ENCODE measurements at regions not wholly inside any gene's neighbourhood (a gene's known extent, or its start where the extent isn't known, plus 50 kb on each side); places are given as distances from the start of the nearest gene placed in this dataset.

DNA sequence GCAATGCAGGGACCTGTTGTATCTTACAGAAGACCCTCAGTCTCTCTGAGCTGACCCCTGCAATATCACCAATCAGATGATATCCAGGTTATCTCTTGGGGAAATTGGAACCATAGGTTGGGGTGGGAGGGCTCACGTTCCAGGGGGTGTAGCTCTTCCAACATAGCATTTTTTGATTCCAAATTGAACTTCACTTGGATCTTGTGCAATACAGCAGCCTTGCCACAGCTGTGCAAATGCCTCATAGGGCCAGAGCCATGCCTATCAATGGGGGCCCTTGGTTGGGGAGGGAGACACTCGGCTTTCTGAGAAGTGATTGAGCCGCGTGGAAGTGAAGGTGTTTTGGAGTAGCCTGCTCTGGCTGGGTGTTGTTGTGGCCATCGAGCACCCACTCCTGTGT is 117.2 kb upstream of the PITX1 start:
- Histone ChIP-seq H3K9me3 (no peaks in the 10 kb centered on the region), H3K27ac (no peak overlapping the region), H3K36me3 (ENCODE audit: low read depth, missing control alignments) (no peaks in the 10 kb centered on the region), H3K27me3 (no peaks in the 10 kb centered on the region), H3K4me1 (no peaks in the 10 kb centered on the region), H3K4me3 (no peak overlapping the region)
- 87 to 91% methylated on average over 5 of the region's 5 CpGs for WGBS, 2 donors
- intact Hi-C loops (cut with DNase I; ENCODE audit: low total_unique reads), result no loop called here
- no peak for DNase-seq
- TF ChIP-seq, protein P1, sequence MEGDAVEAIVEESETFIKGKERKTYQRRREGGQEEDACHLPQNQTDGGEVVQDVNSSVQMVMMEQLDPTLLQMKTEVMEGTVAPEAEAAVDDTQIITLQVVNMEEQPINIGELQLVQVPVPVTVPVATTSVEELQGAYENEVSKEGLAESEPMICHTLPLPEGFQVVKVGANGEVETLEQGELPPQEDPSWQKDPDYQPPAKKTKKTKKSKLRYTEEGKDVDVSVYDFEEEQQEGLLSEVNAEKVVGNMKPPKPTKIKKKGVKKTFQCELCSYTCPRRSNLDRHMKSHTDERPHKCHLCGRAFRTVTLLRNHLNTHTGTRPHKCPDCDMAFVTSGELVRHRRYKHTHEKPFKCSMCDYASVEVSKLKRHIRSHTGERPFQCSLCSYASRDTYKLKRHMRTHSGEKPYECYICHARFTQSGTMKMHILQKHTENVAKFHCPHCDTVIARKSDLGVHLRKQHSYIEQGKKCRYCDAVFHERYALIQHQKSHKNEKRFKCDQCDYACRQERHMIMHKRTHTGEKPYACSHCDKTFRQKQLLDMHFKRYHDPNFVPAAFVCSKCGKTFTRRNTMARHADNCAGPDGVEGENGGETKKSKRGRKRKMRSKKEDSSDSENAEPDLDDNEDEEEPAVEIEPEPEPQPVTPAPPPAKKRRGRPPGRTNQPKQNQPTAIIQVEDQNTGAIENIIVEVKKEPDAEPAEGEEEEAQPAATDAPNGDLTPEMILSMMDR (IDR thresholded peaks at IDR 0.05), result no peak
- no peak for TF ChIP-seq POLR2A (IDR thresholded peaks at IDR 0.05)

DNA sequence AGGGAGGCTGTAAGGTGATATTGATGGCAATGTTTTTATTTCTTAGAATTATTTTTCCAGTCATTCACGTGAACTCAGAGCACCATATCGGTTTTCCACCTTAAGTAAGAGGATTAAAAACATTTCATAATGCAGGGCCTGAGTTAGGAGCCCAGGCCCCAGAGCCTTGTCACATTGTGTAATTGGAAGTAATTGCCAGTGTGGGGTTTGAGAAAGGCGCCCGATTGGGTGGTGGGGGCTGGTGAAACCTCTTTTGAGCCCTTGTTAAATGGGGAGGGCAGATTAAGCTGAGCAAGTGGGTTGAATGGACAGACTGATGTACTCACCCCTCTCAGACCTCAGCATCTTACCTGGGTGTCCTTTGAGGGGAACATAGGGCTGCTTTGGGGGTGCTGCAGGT is 116.7 kb upstream of the PITX1 start:
- DNase-seq, result no peak
- H3K4me1 ChIP-seq, result no peaks in the 10 kb centered on the region
- TF ChIP-seq POLR2A (IDR thresholded peaks at IDR 0.05), result no peak
- TF ChIP-seq, protein P1 (IDR thresholded peaks at IDR 0.05), result no peak
- no peak overlapping the region for H3K27ac ChIP-seq
- no peaks in the 10 kb centered on the region for H3K9me3 ChIP-seq
- no peak overlapping the region for H3K4me3 ChIP-seq
- WGBS, 2 donors, result 93% methylated on average over 4 of the region's 4 CpGs
- no peaks in the 10 kb centered on the region for H3K27me3 ChIP-seq
- no peaks in the 10 kb centered on the region for H3K36me3 ChIP-seq (ENCODE audit: low read depth, missing control alignments)
- intact Hi-C loops (cut with DNase I; ENCODE audit: low total_unique reads), result no loop called here

DNA sequence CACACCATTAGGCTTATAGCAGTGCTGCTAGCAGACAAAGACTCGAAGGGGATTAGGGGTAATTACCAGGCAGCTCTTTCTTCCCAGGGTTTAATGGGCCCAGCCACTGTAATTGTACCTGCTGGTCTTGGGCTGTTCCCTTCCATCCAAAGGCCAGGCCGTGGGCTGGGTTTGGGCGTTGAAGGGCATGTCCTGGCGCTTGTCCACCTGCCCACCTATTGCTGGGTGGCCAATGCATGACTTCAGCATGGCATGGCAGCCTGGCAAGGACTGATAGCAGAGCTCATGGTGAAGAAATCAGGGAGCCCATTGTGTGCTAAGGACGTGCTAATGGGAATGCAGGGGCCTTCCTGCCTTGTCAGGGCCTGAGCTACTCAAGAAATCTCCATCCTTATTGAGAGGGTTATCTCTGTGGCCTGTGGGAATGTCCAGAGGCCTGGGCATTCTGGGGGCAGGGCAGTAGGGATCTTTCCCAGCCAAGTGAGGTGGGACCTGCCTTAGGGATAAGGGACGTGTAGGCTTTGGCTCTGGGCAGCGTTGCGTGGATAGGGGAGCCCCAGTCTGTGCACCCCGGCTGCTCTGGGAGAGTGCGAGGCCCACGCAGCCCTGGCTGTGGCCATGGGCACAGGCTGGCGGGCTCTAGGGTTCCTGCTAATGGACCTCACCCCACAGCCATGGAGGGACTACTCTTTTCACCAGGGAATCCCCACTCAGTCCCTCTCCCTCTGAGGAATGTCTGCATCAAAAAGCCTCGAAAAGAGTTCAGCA is 116.1 kb upstream of the PITX1 start:
- Histone ChIP-seq H3K9me3 (no peaks in the 10 kb centered on the region), H3K36me3 (ENCODE audit: low read depth, missing control alignments) (no peaks in the 10 kb centered on the region), H3K27ac (no peak overlapping the region), H3K4me3 (no peak overlapping the region), H3K4me1 (no peaks in the 10 kb centered on the region), H3K27me3 (no peaks in the 10 kb centered on the region)
- no peak for DNase-seq
- no peak for TF ChIP-seq POLR2A (IDR thresholded peaks at IDR 0.05)
- TF ChIP-seq, protein P1 (IDR thresholded peaks at IDR 0.05), result no peak
- 87 to 88% methylated on average over 7 to 12 of the region's 13 CpGs for WGBS, 2 donors
- intact Hi-C loops (cut with DNase I; ENCODE audit: low total_unique reads), result no loop called here

DNA sequence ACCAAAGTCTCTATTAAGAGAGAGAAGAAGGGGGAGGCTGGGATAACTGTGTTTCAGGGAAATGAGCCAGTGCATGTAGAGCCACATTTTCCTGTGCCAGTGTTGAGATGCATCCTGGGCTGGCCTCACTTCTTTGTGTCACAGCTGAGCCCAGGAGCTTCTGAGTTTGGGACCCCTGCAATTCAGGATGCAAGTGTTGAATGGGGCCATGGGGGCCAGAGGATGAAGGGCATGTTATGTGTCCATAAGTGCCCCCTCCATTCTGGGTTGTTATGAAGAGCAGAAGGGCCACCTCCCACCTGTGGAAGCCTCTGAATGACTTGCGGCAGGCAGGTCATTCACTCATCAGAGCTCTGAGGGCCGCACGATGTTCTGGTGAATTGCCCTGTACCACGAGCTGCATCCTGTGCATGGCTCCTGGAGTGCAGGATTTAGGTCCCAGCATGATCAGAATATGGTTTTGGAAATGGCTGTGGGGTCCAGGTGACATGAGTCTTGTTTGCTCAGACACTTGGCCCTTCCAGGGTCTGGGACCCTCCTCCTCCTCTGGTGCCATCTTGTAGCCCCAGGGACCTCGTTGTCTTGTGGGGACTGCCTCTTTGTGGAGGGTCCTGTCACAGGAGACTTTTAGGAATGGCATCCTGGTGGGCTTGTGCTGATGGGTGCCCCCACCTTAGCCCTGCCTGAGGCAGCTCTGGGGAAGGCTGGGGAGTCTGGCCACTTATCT is 115.4 kb upstream of the PITX1 start:
- Histone ChIP-seq H3K27me3 (no peaks in the 10 kb centered on the region), H3K27ac (no peak overlapping the region), H3K36me3 (ENCODE audit: low read depth, missing control alignments) (no peaks in the 10 kb centered on the region), H3K4me3 (no peak overlapping the region), H3K9me3 (no peaks in the 10 kb centered on the region), H3K4me1 (no peaks in the 10 kb centered on the region)
- TF ChIP-seq, protein P1 (IDR thresholded peaks at IDR 0.05), result no peak
- TF ChIP-seq POLR2A (IDR thresholded peaks at IDR 0.05), result no peak
- DNase-seq, result no peak
- WGBS, 2 donors, result 66 to 91% methylated on average over 3 to 5 of the region's 5 CpGs
- intact Hi-C loops (cut with DNase I; ENCODE audit: low total_unique reads), result no loop called here

Data from testis (tissue), 2 donors.